Right lung (tissue), 2 donors: ENCODE measurements at regions not wholly inside any gene's neighbourhood (a gene's known extent, or its start where the extent isn't known, plus 50 kb on each side); places are given as distances from the start of the nearest gene placed in this dataset.
"Not testable (repeated sequence)": the region's sequence is repeated elsewhere in the genome, so short reads cannot be mapped to it uniquely, and the experiment has no call there.

Experiments
- DNase-seq, 2 donors: peaks; one replicate each; pipeline ENCODE4 v3.0.0-alpha.2; 2013

- no peak for DNase-seq
Measured at GRCh38 chr11:95650276-95650675, 139.3 kb downstream of the FAM76B start.

- DNase-seq = no peak
Measured at GRCh38 chr11:95647871-95648270, 141.7 kb downstream of the FAM76B start.

- DNase-seq = no peak
Measured at GRCh38 chr11:95647355-95647754, 142.2 kb downstream of the FAM76B start.

- no peak for DNase-seq
Measured at GRCh38 chr11:95641495-95641894, 148.1 kb downstream of the FAM76B start.

GRCh38 chr11:95638501-95638900, 151.1 kb downstream of the FAM76B start:
- DNase-seq = no peak

- no peak for DNase-seq
Measured at GRCh38 chr11:95625164-95625900, 164.2 kb downstream of the FAM76B start.

GRCh38 chr11:95616256-95616804, 173.3 kb downstream of the FAM76B start:
- no peak for DNase-seq

- no peak for DNase-seq
Measured at GRCh38 chr11:95611827-95612226, 177.8 kb downstream of the FAM76B start.

- not testable (repeated sequence) for DNase-seq
Measured at GRCh38 chr11:95610185-95610584, 179.4 kb downstream of the FAM76B start.

GRCh38 chr11:95608093-95608492, 181.5 kb downstream of the FAM76B start:
- no peak for DNase-seq

- no peak for DNase-seq
Measured at GRCh38 chr11:95606824-95607223, 182.8 kb downstream of the FAM76B start.

GRCh38 chr11:95605271-95605940, 184.2 kb downstream of the FAM76B start:
- DNase-seq = no peak

GRCh38 chr11:95599959-95600586, 189.5 kb downstream of the FAM76B start:
- no peak for DNase-seq

GRCh38 chr11:95595973-95596489, 193.6 kb downstream of the FAM76B start:
- DNase-seq = no peak

GRCh38 chr11:95595541-95595940, 194.0 kb downstream of the FAM76B start:
- DNase-seq = no peak

GRCh38 chr11:95593111-95593510, 196.5 kb downstream of the FAM76B start:
- peak in 1 of 2 donors; percentile 12 for DNase-seq

- DNase-seq = peak in 1 of 2 donors; percentile 19
Measured at GRCh38 chr11:95592471-95592870, 197.1 kb downstream of the FAM76B start.

GRCh38 chr11:95589893-95590612, 199.5 kb downstream of the FAM76B start:
- DNase-seq = no peak

GRCh38 chr11:95588821-95589220, 200.8 kb downstream of the FAM76B start:
- DNase-seq = no peak

GRCh38 chr11:95586661-95587060, 202.9 kb downstream of the FAM76B start:
- DNase-seq = no peak

- DNase-seq = no peak
Measured at GRCh38 chr11:95586155-95586554, 203.4 kb downstream of the FAM76B start.

- no peak for DNase-seq
Measured at GRCh38 chr11:95585752-95586077, 203.9 kb downstream of the FAM76B start.
